Fibroblast of pulmonary artery (primary cell): ENCODE measurements at regions not wholly inside any gene's neighbourhood (a gene's known extent, or its start where the extent isn't known, plus 50 kb on each side); places are given as distances from the start of the nearest gene placed in this dataset.

Experiments used
- DNase-seq: peaks from one replicate; pipeline ENCODE4 v3.0.0-alpha.2; 2010; ENCODE audit warnings: low read depth
- H3K4me3 ChIP-seq: replicated peaks from 2 replicates; pipeline ENCODE4 v1.5.1; 2011; ENCODE audit warnings: low read depth, mild to moderate bottlenecking, control low read depth, low read length, moderate library complexity
- CTCF ChIP-seq: IDR thresholded peaks from 2 replicates; pipeline ENCODE4 v1.5.1; 2011; ENCODE audit warnings: mild to moderate bottlenecking, control low read depth, low read length, inconsistent platforms; ENCODE audit errors: missing control alignments

GRCh38 chr12:87119713-87120112 lies 863.5 kb upstream of the MGAT4C start:
- no peak for TF ChIP-seq CTCF
- no peak overlapping the region for H3K4me3 ChIP-seq
- DNase-seq, result peak; percentile 5

- H3K4me3 ChIP-seq, result no peak overlapping the region
- no peak for DNase-seq
- no peak for TF ChIP-seq CTCF
Measured at GRCh38 chr12:87117526-87117925, 861.3 kb upstream of the MGAT4C start.

DNA sequence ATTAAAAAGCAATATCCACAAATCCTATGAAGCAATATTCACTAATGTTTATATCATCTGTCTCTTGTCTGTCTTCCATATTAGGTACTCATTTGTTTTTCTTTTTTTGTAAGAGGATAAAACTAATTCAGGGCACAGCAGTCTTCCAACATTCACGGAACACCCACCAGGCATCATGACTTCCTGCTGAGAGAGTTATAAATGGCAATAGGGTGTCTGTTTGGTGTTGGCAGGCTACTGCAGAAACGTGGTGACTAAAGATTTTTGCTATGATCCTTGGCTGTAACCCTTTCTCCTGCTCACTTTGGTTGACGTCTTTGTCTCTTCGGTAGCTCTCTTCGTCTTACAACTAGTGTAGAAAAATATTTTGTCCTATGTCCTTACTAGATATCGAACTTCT lies 860.6 kb upstream of the MGAT4C start:
- DNase-seq, result no peak
- TF ChIP-seq CTCF, result no peak
- no peak overlapping the region for H3K4me3 ChIP-seq

DNA sequence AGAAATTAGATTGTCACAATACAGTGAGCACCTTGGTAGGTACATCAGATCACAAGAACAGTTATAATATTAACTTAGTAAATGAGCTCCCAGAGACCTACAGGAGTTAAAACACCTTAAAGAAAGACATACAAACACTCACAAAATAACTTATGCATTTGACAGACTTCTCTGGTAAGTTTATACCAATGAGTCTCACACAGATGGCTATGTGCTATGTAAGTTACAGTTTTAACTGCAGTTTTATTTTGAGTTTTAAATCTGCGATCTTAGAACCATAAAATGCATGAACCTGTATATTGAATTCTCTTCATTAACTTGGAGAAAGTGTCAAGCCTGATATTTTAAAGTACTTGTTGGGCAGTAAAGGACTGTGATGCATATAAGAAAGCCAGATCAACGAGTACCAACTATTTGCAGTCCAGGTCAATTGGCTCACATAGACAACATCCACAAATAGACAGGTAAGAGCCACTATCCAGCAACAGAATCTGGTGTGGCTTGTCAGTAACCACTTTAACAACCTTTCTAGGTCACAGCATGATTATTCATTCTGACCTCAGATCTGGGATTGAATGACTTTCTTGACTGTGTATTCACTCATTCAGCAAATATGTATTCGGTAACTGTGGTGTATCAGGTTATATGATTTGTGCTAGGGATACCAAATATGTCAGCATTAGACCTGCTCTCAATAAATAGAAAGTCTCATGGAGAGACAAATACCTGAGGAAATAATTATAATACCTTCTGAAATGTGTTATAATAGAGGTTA lies 856.6 kb upstream of the MGAT4C start:
- TF ChIP-seq CTCF, result no peak
- no peak for DNase-seq
- no peak overlapping the region for H3K4me3 ChIP-seq

- no peak overlapping the region for H3K4me3 ChIP-seq
- no peak for DNase-seq
- no peak for TF ChIP-seq CTCF
Measured at GRCh38 chr12:87107766-87108165, 851.6 kb upstream of the MGAT4C start.

- no peak overlapping the region for H3K4me3 ChIP-seq
- TF ChIP-seq CTCF, result no peak
- DNase-seq, result no peak
Measured at GRCh38 chr12:87107270-87107669, 851.1 kb upstream of the MGAT4C start.

GRCh38 chr12:87096082-87096585 lies 839.9 kb upstream of the MGAT4C start:
- no peak for DNase-seq
- TF ChIP-seq CTCF, result no peak
- H3K4me3 ChIP-seq, result no peak overlapping the region
